Gastroesophageal sphincter (tissue), 3 donors: ENCODE measurements at regions not wholly inside any gene's neighbourhood (a gene's known extent, or its start where the extent isn't known, plus 50 kb on each side); places are given as distances from the start of the nearest gene placed in this dataset.

Experiments used
- CTCF ChIP-seq, 4 experiments: fragments of 200-600 bp in 2 of 4; fragments of 450-650 bp in 2 of 4; sonication (generic) in 1 of 4; IDR thresholded peaks; one replicate each; pipeline ENCODE4 v1.5.1; 2017 to 2019; ENCODE audit warnings: antibody characterized with exemption in 4 of 4, mild to moderate bottlenecking in 2 of 4, moderate library complexity in 2 of 4
- EP300 ChIP-seq: sonication (generic); formaldehyde crosslinking; IDR thresholded peaks from one replicate; pipeline ENCODE4 v1.6.1; 2017; ENCODE audit warnings: antibody characterized with exemption, mild to moderate bottlenecking
- POLR2AphosphoS5 ChIP-seq: sonication (generic); formaldehyde crosslinking; IDR thresholded peaks from one replicate; pipeline ENCODE4 v1.6.1; 2017; ENCODE audit warnings: antibody characterized with exemption

DNA sequence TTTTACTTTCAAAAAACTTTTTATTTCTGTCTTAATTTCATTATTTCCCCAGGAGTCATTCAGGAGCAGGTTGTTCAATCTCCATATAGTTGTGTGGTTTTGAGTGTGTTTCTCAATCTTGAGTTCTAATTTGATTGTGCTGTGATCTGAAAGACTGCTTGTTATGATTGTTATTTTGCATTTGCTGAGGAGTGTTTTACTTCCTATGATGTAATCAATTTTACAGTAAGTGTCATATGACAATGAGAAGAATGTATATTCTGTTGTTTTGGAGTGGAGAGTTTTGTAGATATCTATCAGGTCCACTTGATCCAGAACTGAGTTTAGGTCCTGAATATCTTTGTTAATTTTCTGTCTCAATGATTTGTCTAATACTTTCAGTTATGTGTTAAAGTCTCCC lies 706.9 kb upstream of the CTNND2 start:
- TF ChIP-seq CTCF (IDR thresholded peaks at IDR 0.05) (no peak), POLR2AphosphoS5 (no peak), EP300 (no peak)
